IMR-90 (cell line): ENCODE measurements at regions not wholly inside any gene's neighbourhood (a gene's known extent, or its start where the extent isn't known, plus 50 kb on each side); places are given as distances from the start of the nearest gene placed in this dataset.

ENCODE experiments used
- ATAC-seq: fragments of 200-7000 bp; cut with Tn5 transposase; 2 replicates; pipeline ENCODE4 v1.9.1; 2020; ENCODE audit warnings: low read depth, mild to moderate bottlenecking, moderate library complexity
- BruUV-seq: library from RNA; stranded (reverse); fragments of 400-500 nt; replicated peaks from 2 replicates; lab custom pipeline; 2021; lab: Mats Ljungman, UMichigan
- CTCF ChIA-PET: fragments of 300-600 bp; formaldehyde crosslinking; extraction: SDS; loops from one replicate; lab custom pipeline; 2021; ENCODE audit warnings: antibody characterized with exemption; lab: Yijun Ruan, JAX
- POLR2A ChIA-PET: fragments of 300-600 bp; sonication (Branson Sonifier 250); formaldehyde crosslinking; loops from one replicate; lab custom pipeline; 2022; ENCODE audit warnings: antibody characterized with exemption; ENCODE audit not compliant: unreplicated experiment; lab: Charles Lee
- DNase-seq: peaks from one replicate; pipeline ENCODE4 v3.0.0; 2013
- H2AFZ ChIP-seq: replicated peaks from 2 replicates; pipeline ENCODE3; 2013; ENCODE audit warnings: low read length, mild to moderate bottlenecking; ENCODE audit not compliant: poor library complexity
- H2AK5ac ChIP-seq: 2 replicates; pipeline ENCODE4 v1.6.1; 2013; ENCODE audit warnings: low read depth, low read length, inconsistent platforms
- H2AK9ac ChIP-seq: replicated peaks from 2 replicates; pipeline ENCODE3; 2013; ENCODE audit warnings: mild to moderate bottlenecking, low read depth, low read length, moderate library complexity; ENCODE audit not compliant: poor library complexity
- H2BK120ac ChIP-seq: 2 replicates; pipeline ENCODE4 v1.6.1; 2013; ENCODE audit warnings: low read depth, low read length, inconsistent platforms
- H2BK15ac ChIP-seq: 3 replicates; pipeline ENCODE4 v1.6.1; 2013; ENCODE audit warnings: low read depth, low read length, inconsistent platforms
- H2BK20ac ChIP-seq: 2 replicates; pipeline ENCODE4 v1.6.1; 2013; ENCODE audit warnings: low read depth, mild to moderate bottlenecking, inconsistent platforms, low read length, moderate library complexity
- H2BK5ac ChIP-seq: 2 replicates; pipeline ENCODE4 v1.6.1; 2013; ENCODE audit warnings: mild to moderate bottlenecking, low read depth, low read length, inconsistent platforms; ENCODE audit not compliant: poor library complexity, severe bottlenecking
- H3K14ac ChIP-seq: replicated peaks from 2 replicates; pipeline ENCODE4 v1.6.1; 2013; ENCODE audit warnings: low read depth, low read length, inconsistent platforms
- H3K18ac ChIP-seq: 2 replicates; pipeline ENCODE4 v1.6.1; 2013; ENCODE audit warnings: low read depth, low read length, control low read depth
- H3K23ac ChIP-seq: 2 replicates; pipeline ENCODE4 v1.6.1; 2013; ENCODE audit warnings: low read depth, low read length, inconsistent platforms
- H3K27ac ChIP-seq: 2 replicates; pipeline ENCODE4 v1.5.1; 2013; ENCODE audit warnings: mild to moderate bottlenecking, control low read depth, low read length; ENCODE audit not compliant: insufficient read depth
- H3K27me3 ChIP-seq: 2 replicates; pipeline ENCODE4 v1.6.1; 2013; ENCODE audit warnings: low read length; ENCODE audit not compliant: control insufficient read depth, insufficient read depth
- H3K36me3 ChIP-seq: 2 replicates; pipeline ENCODE4 v1.6.1; 2013; ENCODE audit warnings: low read length, mixed read lengths; ENCODE audit not compliant: control insufficient read depth, insufficient read depth
- H3K4ac ChIP-seq: 2 replicates; pipeline ENCODE4 v1.6.1; 2013; ENCODE audit warnings: low read depth, low read length, inconsistent platforms
- H3K4me1 ChIP-seq: 2 replicates; pipeline ENCODE4 v1.6.1; 2013; ENCODE audit warnings: low read length, mixed read lengths; ENCODE audit not compliant: control insufficient read depth, insufficient read depth
- H3K4me2 ChIP-seq: 2 replicates; pipeline ENCODE4 v1.6.1; 2013; ENCODE audit warnings: low read depth, mild to moderate bottlenecking, control low read depth, low read length, moderate library complexity
- H3K4me3 ChIP-seq: 2 replicates; pipeline ENCODE4 v1.5.1; 2013; ENCODE audit warnings: low read depth, mild to moderate bottlenecking, control low read depth, low read length, moderate library complexity; ENCODE audit not compliant: insufficient read depth
- H3K56ac ChIP-seq: 2 replicates; pipeline ENCODE4 v1.6.1; 2013; ENCODE audit warnings: low read length, inconsistent platforms; ENCODE audit not compliant: insufficient read depth; ENCODE audit errors: extremely low read depth
- H3K79me1 ChIP-seq, 2 experiments: 2 replicates each; pipeline ENCODE4 v1.6.1; 2013; ENCODE audit warnings: low read length in 2 of 2, inconsistent platforms in 1 of 2, low read depth in 1 of 2
- H3K9ac ChIP-seq: 2 replicates; pipeline ENCODE4 v1.6.1; 2013; ENCODE audit warnings: low read depth, low read length, control low read depth
- H3K9me1 ChIP-seq: 2 replicates; pipeline ENCODE4 v1.6.1; 2013; ENCODE audit warnings: low read length, inconsistent platforms; ENCODE audit not compliant: insufficient read depth
- H3K9me3 ChIP-seq: 2 replicates; pipeline ENCODE4 v1.6.1; 2013; ENCODE audit warnings: low read length; ENCODE audit not compliant: control insufficient read depth, insufficient read depth
- H4K20me1 ChIP-seq: 2 replicates; pipeline ENCODE4 v1.6.1; 2013; ENCODE audit warnings: low read length, inconsistent platforms; ENCODE audit not compliant: insufficient read depth
- H4K5ac ChIP-seq: 2 replicates; pipeline ENCODE4 v1.6.1; 2013; ENCODE audit warnings: mild to moderate bottlenecking, low read depth, low read length, control low read depth
- H4K8ac ChIP-seq, 2 experiments: 2 replicates each; pipeline ENCODE4 v1.6.1; 2013; ENCODE audit warnings: low read depth in 2 of 2, low read length in 2 of 2, control low read depth in 1 of 2, inconsistent platforms in 1 of 2
- H4K91ac ChIP-seq: 2 replicates; pipeline ENCODE4 v1.6.1; 2013; ENCODE audit warnings: low read depth, low read length, inconsistent platforms; ENCODE audit not compliant: insufficient read depth
- CEBPB ChIP-seq: IDR thresholded peaks from 2 replicates; pipeline ENCODE4 v1.6.1; 2012; ENCODE audit warnings: low read depth, low read length, improper control_type of control experiment
- WGBS, 2 experiments: methylation state at CpG; one replicate each; pipeline versions ENCODE4 v1.1.5 to v1.1.7; 2013; ENCODE audit warnings: missing lambda C conversion rate in 2 of 2; ENCODE audit not compliant: insufficient read length in 1 of 2; ENCODE audit errors: extremely low coverage in 2 of 2; 5-methylcytosine and 5-hydroxymethylcytosine counted together
- dilution Hi-C: fragments of 300-500 bp; cut with HindIII; formaldehyde crosslinking; loops from one replicate; pipeline ENCODE4 v1.14.3; 2018; ENCODE audit warnings: low sequenced_read_pairs; ENCODE audit not compliant: unreplicated experiment
- in situ Hi-C: fragments of 300-500 bp; cut with MboI; formaldehyde crosslinking; loops from 3 replicates; pipeline ENCODE4 v1.14.3; 2019; ENCODE audit warnings: low sequenced_read_pairs, inconsistent platforms, mixed read lengths
- intact Hi-C: fragments of 100-400 bp; cut with micrococcal nuclease; formaldehyde crosslinking; loops from 2 replicates; pipeline ENCODE4 v1.10.0; 2022

GRCh38 chr2:103656558-103656957 lies 894.7 kb downstream of the TMEM182 start:
- Histone ChIP-seq H3K18ac (no peak overlapping the region), H2AK9ac (no peak overlapping the region), H2BK15ac (no peak overlapping the region), H3K4ac (no peak overlapping the region), H3K23ac (no peak overlapping the region), H2BK120ac (no peak overlapping the region), H3K9ac (no peak overlapping the region), H3K9me3 (peaks cover 5% of the 10 kb centered on the region), H3K9me1 (no peaks in the 10 kb centered on the region), H4K91ac (no peak overlapping the region), H4K8ac (no peak overlapping the region), H3K27me3 (no peaks in the 10 kb centered on the region), H2AK5ac (no peak overlapping the region), H3K4me2 (no peak overlapping the region), H3K27ac (no peak overlapping the region), H4K20me1 (no peaks in the 10 kb centered on the region), H2AFZ (no peak overlapping the region), H2BK20ac (no peak overlapping the region), H3K4me3 (no peak overlapping the region), H2BK5ac (no peak overlapping the region), H3K56ac (no peak overlapping the region), H3K79me1 (no peaks in the 10 kb centered on the region), H3K36me3 (no peaks in the 10 kb centered on the region), H3K14ac (no peak overlapping the region), H4K5ac (no peak overlapping the region), H3K4me1 (no peaks in the 10 kb centered on the region)
- no peak for TF ChIP-seq CEBPB
- ChIA-PET POLR2A (no interaction called here), CTCF (no interaction called here)
- intact Hi-C loops (no loop called here), dilution Hi-C loops (no loop called here), in situ Hi-C loops (no loop called here)
- no peak for ATAC-seq
- no peak for DNase-seq
- no TSS peak for BruUV-seq
- WGBS, 2 experiments = no CpG with 5 or more reads among the region's 3 CpGs
